HG03025 (cell line): ENCODE measurements at regions not wholly inside any gene's neighbourhood (a gene's known extent, or its start where the extent isn't known, plus 50 kb on each side); places are given as distances from the start of the nearest gene placed in this dataset.

Experiments used
- ATAC-seq: cut with Tn5 transposase; IDR thresholded peaks from one replicate; pipeline ENCODE4 v1.9.1; 2021; ENCODE audit warnings: mild to moderate bottlenecking, moderate library complexity; ENCODE audit not compliant: unreplicated experiment, low FRiP score

DNA sequence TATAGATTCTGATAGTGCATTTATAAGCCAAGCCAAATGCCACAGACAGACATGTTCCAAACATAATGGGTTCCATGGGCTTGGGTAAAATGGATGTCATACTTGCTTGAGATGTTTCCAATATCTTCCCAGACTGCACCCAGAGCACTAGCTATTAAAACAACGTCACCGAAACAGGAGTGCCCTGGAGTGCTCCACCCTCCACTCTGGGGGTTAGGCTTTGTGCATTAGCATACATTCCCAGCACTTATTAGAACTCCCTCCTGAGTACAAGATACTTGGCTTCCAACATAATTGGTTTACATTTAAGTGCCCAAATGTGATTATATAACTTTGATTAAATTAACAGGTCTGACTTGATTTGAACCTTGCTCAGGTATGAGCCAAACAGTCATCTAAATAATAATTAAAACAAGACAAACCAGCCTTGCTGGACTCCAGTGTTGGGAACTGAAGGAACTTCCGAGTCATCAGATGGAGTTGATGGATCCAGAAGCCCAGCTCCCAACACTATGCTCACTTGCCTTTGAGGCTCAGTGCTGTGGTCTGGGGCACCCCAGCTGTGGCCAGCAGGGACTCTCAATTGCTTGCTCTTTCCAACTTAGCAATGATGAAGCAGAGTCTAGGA is 60.5 kb upstream of the LGALSL start:
- ATAC-seq: no peak

- ATAC-seq: no peak
Observed at GRCh38 chr2:64394153-64394552, 59.8 kb upstream of the LGALSL start.

GRCh38 chr2:64396001-64396400 is 58.0 kb upstream of the LGALSL start:
- ATAC-seq: no peak

- no peak for ATAC-seq
Observed at GRCh38 chr2:64396551-64396950, 57.4 kb upstream of the LGALSL start.

- no peak for ATAC-seq
Observed at GRCh38 chr2:64398516-64399129, 55.3 kb upstream of the LGALSL start.

DNA sequence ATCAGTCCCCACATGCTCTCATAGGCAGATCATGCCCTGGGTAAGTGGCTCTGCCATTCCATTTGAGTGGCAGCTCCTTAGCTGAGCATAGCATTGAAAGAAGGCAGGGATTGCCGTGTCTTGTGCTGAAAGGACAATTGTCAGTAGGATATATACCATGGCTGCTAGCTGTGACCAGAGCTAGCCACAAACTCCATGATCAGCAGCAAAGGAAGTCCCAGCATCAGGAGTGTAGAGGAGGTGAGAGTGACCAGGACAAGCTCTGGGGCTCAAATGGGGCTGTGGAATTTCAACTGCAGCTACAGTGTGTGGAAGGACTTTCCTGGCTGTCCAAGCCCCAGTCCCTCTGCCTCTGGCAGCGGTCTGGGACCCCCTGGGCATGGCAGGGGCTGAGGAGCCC is 54.4 kb upstream of the LGALSL start:
- ATAC-seq: no peak

DNA sequence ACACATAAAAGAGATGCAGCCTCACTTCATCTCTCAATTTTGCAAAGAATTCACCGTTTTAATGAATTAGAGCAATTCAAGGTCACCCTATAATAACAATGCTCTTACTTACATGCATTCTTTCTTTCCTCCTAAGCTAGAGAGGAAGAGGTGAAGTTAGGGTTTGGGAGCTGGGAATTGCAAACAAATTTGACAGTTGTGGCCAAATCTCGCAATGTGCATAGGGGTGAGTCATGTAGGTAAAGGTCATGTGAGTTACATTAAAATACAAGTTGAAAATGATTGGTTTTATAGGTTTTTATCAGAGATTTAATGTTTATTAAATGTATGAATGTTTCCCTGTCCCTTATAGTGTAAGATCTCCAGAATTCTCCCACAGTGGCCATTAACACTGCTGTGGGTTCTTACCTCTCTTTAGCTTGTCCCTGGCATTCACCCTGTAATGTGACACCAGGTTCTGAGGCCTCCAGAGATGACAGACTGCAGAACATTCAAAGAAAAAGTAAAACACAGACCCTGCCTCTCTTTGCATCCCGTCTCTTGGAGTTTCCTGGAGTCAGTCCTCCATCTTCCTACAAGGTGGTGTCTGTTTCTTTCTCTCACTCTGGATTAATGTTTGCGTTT is 53.7 kb upstream of the LGALSL start:
- ATAC-seq: no peak

DNA sequence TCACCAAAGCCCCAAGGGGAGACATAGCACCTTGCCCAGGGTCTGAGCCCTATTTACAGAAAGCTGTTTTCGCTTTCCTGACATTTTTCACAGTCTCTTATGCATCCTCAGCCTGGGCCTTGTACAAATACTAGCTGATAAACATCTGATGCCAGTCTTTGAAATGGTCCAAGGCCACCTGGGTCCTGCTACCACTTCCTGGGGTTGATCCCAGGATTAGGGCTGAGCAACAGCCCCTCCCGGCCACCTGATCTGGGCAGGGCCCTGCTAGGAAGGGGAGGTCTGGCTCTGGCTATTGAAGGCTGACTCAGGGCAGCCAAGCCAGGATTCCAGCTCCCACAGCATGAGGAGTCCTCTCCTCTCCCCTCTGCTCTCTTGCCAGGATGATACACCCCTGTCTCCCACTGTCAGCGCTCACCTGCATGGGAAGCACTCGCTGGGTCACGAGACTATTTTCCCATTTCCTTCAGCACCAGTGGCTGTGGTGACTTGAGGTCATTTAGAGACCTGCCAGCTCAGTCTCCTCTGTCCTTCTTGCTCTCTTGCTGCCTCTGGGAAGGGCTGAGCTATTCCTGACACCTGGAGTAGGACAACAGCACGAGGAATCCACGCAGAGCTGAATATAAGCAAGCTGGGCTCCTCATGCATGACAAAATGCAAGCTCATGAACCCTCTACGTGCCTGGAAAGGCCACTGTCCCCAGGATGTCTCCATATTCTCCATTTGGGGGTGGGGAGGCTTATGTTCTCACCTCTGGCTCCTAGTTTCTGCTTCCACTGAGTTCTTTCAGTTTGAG is 53.0 kb upstream of the LGALSL start:
- ATAC-seq: no peak

DNA sequence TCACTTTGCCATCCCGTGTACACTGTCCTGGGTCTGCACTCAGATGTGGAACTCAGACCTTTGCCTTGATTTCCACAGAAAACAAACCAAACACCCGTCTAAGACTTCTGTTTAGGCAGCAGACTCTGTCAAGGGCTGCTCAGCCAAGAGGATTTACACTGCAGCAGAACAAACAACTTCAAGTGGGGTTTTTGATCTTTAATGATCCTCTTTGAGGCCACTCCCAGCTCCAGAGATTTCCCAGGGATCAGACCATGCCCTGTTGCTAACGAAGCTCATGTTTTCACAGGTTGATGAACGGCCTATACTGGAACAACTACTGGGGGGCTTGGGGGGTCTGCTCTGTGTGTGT is 52.5 kb upstream of the LGALSL start:
- no peak for ATAC-seq

GRCh38 chr2:64402876-64403275 is 51.1 kb upstream of the LGALSL start:
- no peak for ATAC-seq

DNA sequence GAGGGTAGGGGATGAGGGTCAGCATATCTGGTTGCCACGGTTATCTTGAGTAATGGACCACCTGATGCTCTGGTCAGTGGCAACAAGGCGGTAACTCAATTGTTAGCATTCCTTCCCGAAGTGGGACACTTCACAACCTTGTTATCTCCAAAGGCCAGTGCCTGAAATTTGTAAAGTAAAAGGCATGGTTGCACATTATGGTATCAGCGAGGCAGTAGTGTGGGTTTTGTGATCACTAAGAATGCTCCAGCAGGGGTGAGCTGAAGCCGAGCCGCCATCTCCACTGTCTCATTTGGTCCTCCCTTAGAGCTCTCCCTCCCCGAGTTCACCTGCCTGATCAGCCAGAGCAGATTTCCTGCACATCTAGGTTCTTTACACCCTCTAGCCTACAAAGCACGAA is 50.5 kb upstream of the LGALSL start:
- ATAC-seq: no peak

GRCh38 chr2:64404002-64404731 is 49.8 kb upstream of the LGALSL start:
- ATAC-seq: no peak
